ENCODE measurements at regions not wholly inside any gene's neighbourhood (a gene's known extent, or its start where the extent isn't known, plus 50 kb on each side); places are given as distances from the start of the nearest gene placed in this dataset.

- TF ChIP-seq EP300 (IDR thresholded peaks at IDR 0.05) (no peak), POLR2AphosphoS5 (IDR thresholded peaks at IDR 0.05) (no peak), CTCF (IDR thresholded peaks at IDR 0.05) (no peak)
- DNase-seq (ENCODE audit: extremely low spot score) = no peak
- no peak overlapping the region for H3K4me3 ChIP-seq
- H3K27me3 ChIP-seq = no peaks in the 10 kb centered on the region
- no peaks in the 10 kb centered on the region for H3K36me3 ChIP-seq
- WGBS = 75% methylated on average over 3 of the region's 3 CpGs
- no peak overlapping the region for H3K27ac ChIP-seq (replicated peaks in 1 of 4)
- intact Hi-C loops (cut with DNase I) = no loop called here
- no peaks in the 10 kb centered on the region for H3K9me3 ChIP-seq
- no peaks in the 10 kb centered on the region for H3K4me1 ChIP-seq
Measured at GRCh38 chr5:103458497-103459040, 104.0 kb downstream of the NUDT12 start.

- Histone ChIP-seq H3K4me1 (no peaks in the 10 kb centered on the region), H3K9me3 (no peaks in the 10 kb centered on the region), H3K27me3 (no peaks in the 10 kb centered on the region), H3K36me3 (no peaks in the 10 kb centered on the region), H3K4me3 (no peak overlapping the region), H3K27ac (replicated peaks in 1 of 4) (no peak overlapping the region)
- 94% methylated on average over 2 of the region's 2 CpGs for WGBS
- intact Hi-C loops (cut with DNase I) = no loop called here
- TF ChIP-seq EP300 (IDR thresholded peaks at IDR 0.05) (no peak), POLR2AphosphoS5 (IDR thresholded peaks at IDR 0.05) (no peak), CTCF (IDR thresholded peaks at IDR 0.05) (no peak), POLR2A (IDR thresholded peaks at IDR 0.05; ENCODE audit: low read depth) (no peak)
- DNase-seq (ENCODE audit: extremely low spot score) = no peak
Measured at GRCh38 chr5:103456476-103456875, 106.1 kb downstream of the NUDT12 start.

GRCh38 chr5:103455796-103456195 lies 106.8 kb downstream of the NUDT12 start:
- no peak for DNase-seq (ENCODE audit: extremely low spot score)
- no peak for TF ChIP-seq EP300 (IDR thresholded peaks at IDR 0.05)
- TF ChIP-seq POLR2AphosphoS5 (IDR thresholded peaks at IDR 0.05) = no peak
- TF ChIP-seq CTCF (IDR thresholded peaks at IDR 0.05) = no peak
- no peak for TF ChIP-seq POLR2A (IDR thresholded peaks at IDR 0.05; ENCODE audit: low read depth)
- Histone ChIP-seq H3K27me3 (no peaks in the 10 kb centered on the region), H3K36me3 (no peaks in the 10 kb centered on the region), H3K4me3 (no peak overlapping the region), H3K4me1 (no peaks in the 10 kb centered on the region), H3K9me3 (no peaks in the 10 kb centered on the region), H3K27ac (replicated peaks in 1 of 4) (no peak overlapping the region)
- intact Hi-C loops (cut with DNase I) = no loop called here
- whole genome bisulfite sequencing = 98% methylated on average over 2 of the region's 2 CpGs

- TF ChIP-seq POLR2A (IDR thresholded peaks at IDR 0.05; ENCODE audit: low read depth) (no peak), CTCF (IDR thresholded peaks at IDR 0.05) (no peak), POLR2AphosphoS5 (IDR thresholded peaks at IDR 0.05) (no peak), EP300 (IDR thresholded peaks at IDR 0.05) (no peak)
- Histone ChIP-seq H3K36me3 (no peaks in the 10 kb centered on the region), H3K4me1 (no peaks in the 10 kb centered on the region), H3K4me3 (no peak overlapping the region), H3K27me3 (no peaks in the 10 kb centered on the region), H3K27ac (replicated peaks in 1 of 4) (no peak overlapping the region), H3K9me3 (no peaks in the 10 kb centered on the region)
- intact Hi-C loops (cut with DNase I) = no loop called here
- DNase-seq (ENCODE audit: extremely low spot score) = no peak
- WGBS = 75% methylated on average over 2 of the region's 2 CpGs
Measured at GRCh38 chr5:103454770-103455169, 107.8 kb downstream of the NUDT12 start.

GRCh38 chr5:103452666-103453065 lies 109.9 kb downstream of the NUDT12 start:
- H3K27ac ChIP-seq (replicated peaks in 1 of 4) = no peak overlapping the region
- intact Hi-C loops (cut with DNase I) = no loop called here
- DNase-seq (ENCODE audit: extremely low spot score) = no peak
- H3K4me3 ChIP-seq = no peak overlapping the region
- TF ChIP-seq POLR2AphosphoS5 (IDR thresholded peaks at IDR 0.05) = no peak
- TF ChIP-seq EP300 (IDR thresholded peaks at IDR 0.05) = no peak
- TF ChIP-seq CTCF (IDR thresholded peaks at IDR 0.05) = no peak
- TF ChIP-seq POLR2A (IDR thresholded peaks at IDR 0.05; ENCODE audit: low read depth) = no peak
- H3K9me3 ChIP-seq = no peaks in the 10 kb centered on the region
- WGBS = 13% methylated on average over 1 of the region's 1 CpG
- no peaks in the 10 kb centered on the region for H3K36me3 ChIP-seq
- no peaks in the 10 kb centered on the region for H3K27me3 ChIP-seq
- H3K4me1 ChIP-seq = no peaks in the 10 kb centered on the region

Data from esophagus muscularis mucosa (tissue), 4 donors.